ENCODE measurements at regions not wholly inside any gene's neighbourhood (a gene's known extent, or its start where the extent isn't known, plus 50 kb on each side); places are given as distances from the start of the nearest gene placed in this dataset.

DNA sequence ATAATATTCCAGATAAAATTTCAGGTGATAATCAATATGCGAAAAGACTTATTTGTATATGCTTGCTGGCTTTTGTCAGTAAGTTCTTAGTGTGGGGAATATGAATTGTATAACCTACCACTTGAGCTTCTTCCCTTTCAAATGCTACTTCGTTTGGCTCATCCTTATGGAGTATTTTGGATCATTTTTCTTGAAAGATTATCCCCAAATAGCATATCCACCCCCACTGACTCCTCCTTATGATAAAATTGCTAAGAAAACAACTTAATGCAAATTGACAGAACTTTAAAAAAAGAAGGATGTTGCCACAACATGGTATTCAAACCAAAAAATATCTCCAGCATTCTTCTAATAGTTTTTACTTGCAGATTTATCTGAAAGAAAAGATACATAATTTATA lies 393.3 kb downstream of the PPP3CA start:
- no peak for TF ChIP-seq GLI4 (tag by site-specific recombination; IDR thresholded peaks at IDR 0.05)
- TF ChIP-seq, protein P1, sequence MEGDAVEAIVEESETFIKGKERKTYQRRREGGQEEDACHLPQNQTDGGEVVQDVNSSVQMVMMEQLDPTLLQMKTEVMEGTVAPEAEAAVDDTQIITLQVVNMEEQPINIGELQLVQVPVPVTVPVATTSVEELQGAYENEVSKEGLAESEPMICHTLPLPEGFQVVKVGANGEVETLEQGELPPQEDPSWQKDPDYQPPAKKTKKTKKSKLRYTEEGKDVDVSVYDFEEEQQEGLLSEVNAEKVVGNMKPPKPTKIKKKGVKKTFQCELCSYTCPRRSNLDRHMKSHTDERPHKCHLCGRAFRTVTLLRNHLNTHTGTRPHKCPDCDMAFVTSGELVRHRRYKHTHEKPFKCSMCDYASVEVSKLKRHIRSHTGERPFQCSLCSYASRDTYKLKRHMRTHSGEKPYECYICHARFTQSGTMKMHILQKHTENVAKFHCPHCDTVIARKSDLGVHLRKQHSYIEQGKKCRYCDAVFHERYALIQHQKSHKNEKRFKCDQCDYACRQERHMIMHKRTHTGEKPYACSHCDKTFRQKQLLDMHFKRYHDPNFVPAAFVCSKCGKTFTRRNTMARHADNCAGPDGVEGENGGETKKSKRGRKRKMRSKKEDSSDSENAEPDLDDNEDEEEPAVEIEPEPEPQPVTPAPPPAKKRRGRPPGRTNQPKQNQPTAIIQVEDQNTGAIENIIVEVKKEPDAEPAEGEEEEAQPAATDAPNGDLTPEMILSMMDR (tag by site-specific recombination; IDR thresholded peaks at IDR 0.05), result no peak
- TF ChIP-seq, protein P2, sequence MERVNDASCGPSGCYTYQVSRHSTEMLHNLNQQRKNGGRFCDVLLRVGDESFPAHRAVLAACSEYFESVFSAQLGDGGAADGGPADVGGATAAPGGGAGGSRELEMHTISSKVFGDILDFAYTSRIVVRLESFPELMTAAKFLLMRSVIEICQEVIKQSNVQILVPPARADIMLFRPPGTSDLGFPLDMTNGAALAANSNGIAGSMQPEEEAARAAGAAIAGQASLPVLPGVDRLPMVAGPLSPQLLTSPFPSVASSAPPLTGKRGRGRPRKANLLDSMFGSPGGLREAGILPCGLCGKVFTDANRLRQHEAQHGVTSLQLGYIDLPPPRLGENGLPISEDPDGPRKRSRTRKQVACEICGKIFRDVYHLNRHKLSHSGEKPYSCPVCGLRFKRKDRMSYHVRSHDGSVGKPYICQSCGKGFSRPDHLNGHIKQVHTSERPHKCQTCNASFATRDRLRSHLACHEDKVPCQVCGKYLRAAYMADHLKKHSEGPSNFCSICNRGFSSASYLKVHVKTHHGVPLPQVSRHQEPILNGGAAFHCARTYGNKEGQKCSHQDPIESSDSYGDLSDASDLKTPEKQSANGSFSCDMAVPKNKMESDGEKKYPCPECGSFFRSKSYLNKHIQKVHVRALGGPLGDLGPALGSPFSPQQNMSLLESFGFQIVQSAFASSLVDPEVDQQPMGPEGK (tag by site-specific recombination; IDR thresholded peaks at IDR 0.05), result no peak
- TF ChIP-seq, protein P3, sequence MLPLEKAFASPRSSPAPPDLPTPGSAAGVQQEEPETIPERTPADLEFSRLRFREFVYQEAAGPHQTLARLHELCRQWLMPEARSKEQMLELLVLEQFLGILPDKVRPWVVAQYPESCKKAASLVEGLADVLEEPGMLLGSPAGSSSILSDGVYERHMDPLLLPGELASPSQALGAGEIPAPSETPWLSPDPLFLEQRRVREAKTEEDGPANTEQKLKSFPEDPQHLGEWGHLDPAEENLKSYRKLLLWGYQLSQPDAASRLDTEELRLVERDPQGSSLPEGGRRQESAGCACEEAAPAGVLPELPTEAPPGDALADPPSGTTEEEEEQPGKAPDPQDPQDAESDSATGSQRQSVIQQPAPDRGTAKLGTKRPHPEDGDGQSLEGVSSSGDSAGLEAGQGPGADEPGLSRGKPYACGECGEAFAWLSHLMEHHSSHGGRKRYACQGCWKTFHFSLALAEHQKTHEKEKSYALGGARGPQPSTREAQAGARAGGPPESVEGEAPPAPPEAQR (tag by site-specific recombination; IDR thresholded peaks at IDR 0.05), result no peak
- no peak for TF ChIP-seq ZNF777 (tag by site-specific recombination; IDR thresholded peaks at IDR 0.05; ENCODE audit: borderline replicate concordance)
- no peak for TF ChIP-seq ZBTB20 (tag by site-specific recombination; IDR thresholded peaks at IDR 0.05)
- no peak for TF ChIP-seq ZNF610 (tag by site-specific recombination; IDR thresholded peaks at IDR 0.05; ENCODE audit: borderline replicate concordance)
- no peak for TF ChIP-seq ZNF837 (tag by site-specific recombination; IDR thresholded peaks at IDR 0.05)
- TF ChIP-seq ZNF138 (tag by site-specific recombination; IDR thresholded peaks at IDR 0.05; ENCODE audit: borderline replicate concordance), result no peak

Measured in HEK293 (cell line).